EL (cell line): ENCODE measurements at regions not wholly inside any gene's neighbourhood (a gene's known extent, or its start where the extent isn't known, plus 50 kb on each side); places are given as distances from the start of the nearest gene placed in this dataset.
"Not testable (repeated sequence)": the region's sequence is repeated elsewhere in the genome, so short reads cannot be mapped to it uniquely, and the experiment has no call there.

Experiments
- DNase-seq: peaks from one replicate; pipeline ENCODE4 v3.0.0-alpha.2; 2016

DNA sequence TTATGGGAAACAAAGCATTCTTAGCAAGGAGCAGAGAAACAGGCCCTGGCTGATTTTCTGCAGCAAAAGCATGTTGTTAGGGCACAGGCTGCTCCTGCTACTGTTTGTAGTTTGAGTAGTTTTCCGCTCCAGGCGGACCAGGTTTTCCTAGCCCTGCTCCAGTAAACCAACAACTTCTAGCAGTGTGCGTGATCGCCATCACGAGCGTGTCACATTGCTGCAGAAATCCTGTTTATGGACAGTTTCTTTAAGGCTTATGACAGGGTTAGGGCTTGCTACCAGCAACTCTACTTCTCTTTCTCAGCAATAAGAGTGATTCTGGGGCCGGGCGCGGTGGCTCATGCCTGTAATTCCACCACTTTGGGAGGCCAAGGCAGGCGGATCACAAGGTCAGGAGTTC is 803.9 kb upstream of the CDH10 start:
- DNase-seq = no peak

DNA sequence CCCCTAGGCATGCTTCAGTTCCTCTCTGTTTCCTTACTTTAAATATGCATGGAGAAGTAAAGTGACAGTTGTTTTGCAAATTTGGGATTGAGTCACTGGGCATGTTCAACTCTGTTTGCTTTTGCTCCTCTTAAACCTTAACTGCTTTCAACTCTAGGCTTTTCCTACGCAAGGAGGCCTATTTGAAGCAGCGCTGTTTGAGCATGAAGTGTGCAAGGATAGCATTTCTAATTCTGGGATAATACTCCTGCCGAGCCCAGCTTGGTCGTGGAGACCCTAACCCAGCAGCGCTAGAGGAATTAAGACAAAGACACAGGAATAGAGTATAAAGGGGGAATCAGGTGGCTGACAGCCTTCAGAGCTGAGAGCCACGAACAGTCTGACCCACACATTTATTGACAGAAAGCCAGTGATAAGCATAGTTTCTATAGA is 803.4 kb upstream of the CDH10 start:
- DNase-seq = no peak

DNA sequence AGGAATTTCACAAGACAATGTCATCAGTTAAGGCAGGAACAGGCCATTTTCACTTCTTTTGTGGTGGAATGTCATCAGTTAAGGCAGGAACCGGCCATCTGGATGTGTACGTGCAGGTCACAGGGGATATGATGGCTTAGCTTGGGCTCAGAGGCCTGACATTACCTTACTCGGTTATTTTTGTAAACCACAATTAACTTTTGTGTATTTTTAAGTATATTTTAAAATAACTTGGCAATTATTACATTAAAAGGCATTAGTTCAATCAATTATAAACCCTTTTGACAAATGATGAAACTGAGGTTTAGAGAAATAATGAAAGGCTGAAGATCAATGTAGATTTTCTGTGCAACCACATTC is 801.3 kb upstream of the CDH10 start:
- not testable (repeated sequence) for DNase-seq

DNA sequence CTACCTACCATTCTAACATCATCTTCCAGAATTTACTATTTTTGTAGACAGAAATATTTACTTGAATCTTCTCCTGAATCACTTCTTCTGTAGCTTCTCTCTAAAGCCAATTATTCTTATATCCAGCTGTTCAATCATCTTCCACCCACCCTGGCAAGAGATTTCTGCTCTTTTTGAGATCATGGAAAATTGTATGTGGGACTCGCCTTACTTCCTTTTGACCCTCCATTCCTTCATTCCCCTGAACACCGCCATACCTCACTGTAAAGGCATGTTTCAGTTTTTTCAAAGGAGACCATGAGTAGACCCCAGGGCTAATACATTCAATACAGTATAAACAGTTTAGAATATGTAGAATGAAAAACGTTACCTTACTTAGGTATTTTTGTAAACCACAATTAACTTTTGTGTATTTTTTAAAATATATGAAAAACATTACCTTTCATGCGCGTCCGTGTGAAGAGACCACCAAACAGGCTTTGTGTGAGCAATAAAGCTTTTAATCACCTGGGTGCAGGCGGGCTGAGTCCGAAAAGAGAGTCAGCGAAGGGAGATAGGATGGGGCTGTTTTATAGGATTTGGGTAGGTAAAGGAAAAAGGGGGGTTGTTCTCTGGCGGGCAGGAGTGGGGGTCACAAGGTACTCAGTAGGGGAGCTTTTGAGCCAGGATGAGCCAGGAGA is 800.7 kb upstream of the CDH10 start:
- DNase-seq = not testable (repeated sequence)

GRCh38 chr5:25444697-25445096 is 799.9 kb upstream of the CDH10 start:
- no peak for DNase-seq

DNA sequence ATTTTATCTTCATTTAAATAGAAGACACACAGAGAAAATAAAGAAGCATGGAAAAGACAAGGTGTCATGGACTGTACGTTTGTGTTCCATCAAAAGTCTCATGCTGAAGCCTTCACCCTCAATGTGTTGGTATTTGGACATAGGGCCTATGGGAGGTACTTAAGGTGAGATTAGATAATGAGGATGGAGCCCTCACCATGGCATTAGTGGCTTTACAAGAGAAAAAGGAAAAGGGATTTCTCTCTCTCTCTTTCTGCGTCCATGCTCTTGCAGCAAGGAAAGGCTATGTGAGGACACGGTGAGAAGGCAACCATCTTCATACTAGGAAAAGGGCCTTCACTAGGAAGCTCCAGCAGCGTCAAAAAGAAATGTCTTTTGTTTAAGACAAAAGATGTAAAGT is 797.0 kb upstream of the CDH10 start:
- DNase-seq = no peak

DNA sequence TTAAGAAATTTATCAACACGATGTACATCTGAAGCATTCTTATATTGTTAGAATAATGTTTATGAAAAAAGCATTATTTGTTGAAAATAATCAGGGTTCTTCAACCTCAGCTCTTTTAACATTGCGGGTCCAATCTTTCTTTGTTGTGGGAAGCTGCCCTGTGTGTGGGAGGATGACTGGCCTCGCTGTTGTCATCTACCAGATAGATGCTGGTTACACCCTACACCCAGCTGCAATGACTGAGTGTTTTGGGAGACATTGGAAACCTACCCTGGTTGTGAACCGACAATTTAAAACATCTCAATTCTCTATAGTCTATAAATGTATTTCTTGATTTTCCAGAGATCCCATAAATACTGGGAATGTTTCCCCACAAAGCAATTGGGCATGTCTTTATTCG is 794.2 kb upstream of the CDH10 start:
- no peak for DNase-seq

DNA sequence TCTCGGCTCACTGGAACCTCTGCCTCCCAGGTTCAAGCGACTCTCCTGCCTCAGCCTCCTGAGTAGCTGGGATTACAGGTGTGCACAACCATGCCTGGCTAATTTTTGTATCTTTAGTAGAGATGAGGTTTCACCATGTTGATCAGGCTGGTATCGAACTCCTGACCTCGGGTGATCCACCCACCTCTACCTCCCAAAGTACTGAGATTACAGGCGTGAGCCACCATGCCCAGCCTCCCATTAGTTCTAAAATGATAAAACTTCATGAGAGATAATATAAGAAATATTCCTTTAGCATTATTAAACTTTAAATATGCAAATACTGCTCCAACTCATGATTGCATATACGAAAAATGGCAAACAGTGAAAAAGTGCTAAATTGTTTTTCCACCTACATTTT is 793.6 kb upstream of the CDH10 start:
- DNase-seq = not testable (repeated sequence)

DNA sequence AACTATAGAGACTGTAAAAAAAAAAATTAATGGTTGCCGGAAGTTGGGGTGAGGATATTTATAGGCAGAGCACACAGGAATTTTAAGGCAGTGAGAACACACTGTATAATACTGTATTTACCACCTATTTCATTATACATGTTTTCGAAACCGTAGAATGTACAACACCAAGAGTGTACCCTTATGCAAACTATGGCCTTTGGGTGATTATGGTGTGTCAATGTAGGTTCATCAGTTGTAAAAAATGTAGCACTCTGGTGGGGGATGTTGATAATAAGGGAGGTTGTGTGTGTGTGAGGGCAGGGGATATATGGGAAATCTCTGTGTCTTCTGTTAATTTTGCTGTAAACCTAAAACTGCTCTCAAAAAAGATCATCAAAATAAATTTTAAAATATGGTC is 791.7 kb upstream of the CDH10 start:
- DNase-seq = no peak

DNA sequence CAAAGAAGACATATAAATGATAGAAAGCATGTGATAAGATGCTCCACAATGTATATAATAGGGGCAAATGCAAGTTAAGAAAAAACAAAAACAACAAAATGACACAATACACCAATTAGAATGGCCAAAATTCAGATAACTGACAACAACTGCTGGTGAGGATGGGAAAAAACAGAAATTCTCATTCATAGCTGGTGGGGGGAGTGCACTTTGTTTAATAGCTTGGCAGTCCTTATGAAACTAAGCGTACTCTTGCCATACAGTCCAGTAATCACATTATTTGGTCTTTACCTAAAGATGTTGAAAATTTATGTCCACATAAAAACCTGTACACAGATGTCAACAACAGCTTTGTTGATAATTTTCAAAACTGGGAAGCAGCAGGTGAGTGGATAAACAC is 791.1 kb upstream of the CDH10 start:
- DNase-seq = no peak

GRCh38 chr5:25427240-25427639 is 782.5 kb upstream of the CDH10 start:
- DNase-seq = no peak

GRCh38 chr5:25423271-25423670 is 778.5 kb upstream of the CDH10 start:
- no peak for DNase-seq

DNA sequence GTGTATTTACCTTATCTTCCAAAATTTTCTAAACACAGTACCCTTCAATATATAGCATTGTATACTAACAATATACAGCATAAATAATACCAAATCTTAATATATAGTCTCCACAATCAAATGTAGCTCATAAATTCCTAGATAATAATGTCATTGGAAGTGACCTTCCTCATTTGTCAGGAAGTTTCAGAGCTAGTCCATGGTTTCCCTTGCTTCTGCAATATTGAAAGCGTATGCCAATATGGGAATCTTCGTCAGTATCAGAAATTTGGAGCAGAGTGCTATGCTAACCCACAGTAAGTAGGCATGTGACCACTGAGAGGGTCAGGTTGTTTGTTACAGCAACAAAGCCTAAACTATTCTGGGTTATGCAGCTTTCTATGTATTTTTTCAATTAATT is 774.9 kb upstream of the CDH10 start:
- DNase-seq = no peak

DNA sequence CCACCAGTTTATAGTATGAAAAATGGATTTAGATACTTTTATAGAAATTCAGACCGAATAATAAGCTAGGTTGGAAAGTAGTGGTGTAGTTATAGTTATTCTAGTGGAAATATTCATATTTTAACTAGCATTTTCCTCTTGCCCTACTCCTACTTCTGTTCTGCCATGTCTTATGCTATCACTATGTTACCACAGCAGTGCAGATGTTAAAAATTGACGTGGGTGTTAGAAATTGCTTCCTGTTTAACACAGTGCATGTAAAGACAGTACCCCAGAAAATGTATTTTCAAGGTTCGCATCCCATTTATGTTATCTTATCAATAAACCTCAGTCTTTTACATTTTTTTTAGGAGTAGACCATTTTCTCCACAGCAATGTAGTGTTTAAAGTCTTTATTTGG is 774.2 kb upstream of the CDH10 start:
- no peak for DNase-seq

GRCh38 chr5:25418319-25418859 is 773.6 kb upstream of the CDH10 start:
- no peak for DNase-seq

DNA sequence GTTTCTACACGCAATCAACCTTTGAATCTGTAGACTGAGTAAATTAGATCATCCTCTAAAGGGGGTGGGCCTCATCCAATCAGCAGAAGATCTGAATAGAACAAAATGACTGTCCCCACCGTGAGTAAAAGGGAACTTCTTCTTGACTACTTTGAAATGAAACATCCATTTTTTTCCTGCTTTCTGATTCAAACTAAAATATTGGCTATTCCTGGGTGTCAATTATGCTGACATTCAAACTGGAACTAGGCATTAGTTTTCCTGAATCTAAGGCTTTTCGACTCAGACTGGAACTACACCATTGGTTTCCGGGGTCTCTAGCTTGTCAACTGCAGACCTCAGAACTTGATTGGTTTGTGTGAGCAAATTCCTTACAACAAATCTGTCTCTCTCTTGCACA is 772.2 kb upstream of the CDH10 start:
- no peak for DNase-seq

DNA sequence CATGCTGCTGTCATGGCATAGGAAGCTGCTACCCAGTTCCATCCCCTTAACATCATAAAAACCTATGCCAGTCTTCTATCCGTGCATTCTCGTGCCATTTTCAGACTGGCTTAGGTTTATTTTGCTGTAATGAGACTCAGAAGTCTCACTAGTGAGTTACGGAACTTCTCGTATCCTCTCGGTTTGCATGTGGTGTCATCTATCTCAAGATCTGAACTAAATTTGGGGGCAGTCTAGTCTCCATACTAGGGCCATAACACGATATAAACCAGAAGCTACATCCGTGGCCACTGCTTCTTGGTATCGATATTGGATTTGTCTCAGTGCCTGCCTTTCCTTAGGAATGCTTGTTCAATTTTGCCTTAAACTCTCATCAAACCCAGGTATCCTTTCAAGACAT is 771.2 kb upstream of the CDH10 start:
- DNase-seq = no peak

- no peak for DNase-seq
These were observed 770.0 kb upstream of the CDH10 start for GRCh38 chr5:25414742-25415141.

DNA sequence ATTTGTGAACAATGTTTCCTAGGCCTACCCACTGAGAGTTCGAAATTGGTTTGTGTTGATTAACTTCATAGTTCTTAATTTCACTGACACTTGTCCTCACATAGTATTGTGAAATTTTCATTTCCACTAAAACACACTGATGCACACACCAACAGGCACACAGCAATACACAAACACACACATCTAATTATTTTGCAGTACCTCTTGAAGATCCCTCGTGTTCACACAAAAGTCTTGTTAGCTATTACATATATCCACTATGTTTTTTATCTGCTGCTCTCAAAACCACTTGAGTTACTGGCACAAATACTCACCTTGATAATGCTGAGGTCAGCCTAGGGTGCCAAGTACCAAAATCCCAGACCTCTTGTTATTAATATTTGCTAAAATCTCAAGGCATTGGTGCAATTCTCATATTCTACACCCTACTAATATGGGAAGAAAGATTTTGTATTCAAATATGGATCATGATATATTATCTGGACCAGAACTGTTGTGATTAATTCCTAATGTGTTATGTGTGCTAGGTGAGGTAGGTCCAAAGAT is 767.4 kb upstream of the CDH10 start:
- DNase-seq = no peak

- DNase-seq = not testable (repeated sequence)
These were observed 762.6 kb upstream of the CDH10 start for GRCh38 chr5:25407365-25407764.

DNA sequence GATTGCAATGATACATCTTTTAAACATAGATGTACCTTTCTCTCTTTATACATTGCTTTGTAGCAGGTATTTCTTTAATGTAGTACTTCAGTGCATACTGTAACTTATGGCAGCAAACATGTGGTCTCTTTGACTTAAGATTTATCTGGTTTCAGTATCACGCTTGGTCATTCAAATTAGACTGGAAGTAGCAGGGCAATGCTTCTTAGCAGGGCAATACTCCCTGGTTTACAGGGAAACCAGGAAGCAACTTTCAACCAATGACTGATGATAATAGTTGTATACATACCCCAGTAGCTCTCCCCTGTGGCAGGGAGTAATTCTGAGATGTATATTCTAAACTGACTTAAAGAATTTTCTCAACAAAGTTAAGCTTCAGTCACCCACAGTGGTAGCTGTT is 761.1 kb upstream of the CDH10 start:
- no peak for DNase-seq

DNA sequence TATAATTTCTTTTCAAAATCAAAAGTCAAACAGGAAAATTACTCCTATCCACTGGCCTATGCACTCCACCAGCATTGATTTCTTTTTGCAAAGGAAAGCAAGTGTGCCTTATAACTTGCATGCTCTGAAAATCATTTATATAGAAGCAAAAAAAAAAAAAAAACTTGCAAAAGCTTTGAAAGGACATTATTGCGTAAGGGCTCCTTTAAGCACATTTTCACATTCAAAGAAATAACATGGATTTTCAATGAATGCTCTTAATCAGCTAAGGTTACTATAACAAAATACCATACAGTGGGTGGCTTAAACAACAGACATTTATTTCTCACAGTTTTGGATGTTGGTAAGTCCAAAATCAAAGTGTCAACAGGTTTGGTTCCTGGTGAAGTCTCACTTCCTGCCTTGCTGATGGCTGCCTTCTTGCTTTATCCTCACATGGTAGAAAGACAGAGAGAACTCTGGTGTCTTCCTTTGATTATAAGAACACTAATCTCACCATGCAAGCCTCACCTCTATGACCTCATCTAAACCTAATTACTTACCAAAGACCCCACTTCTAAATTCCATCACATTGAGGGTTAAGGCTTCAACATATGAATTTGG is 755.2 kb upstream of the CDH10 start:
- DNase-seq = no peak

DNA sequence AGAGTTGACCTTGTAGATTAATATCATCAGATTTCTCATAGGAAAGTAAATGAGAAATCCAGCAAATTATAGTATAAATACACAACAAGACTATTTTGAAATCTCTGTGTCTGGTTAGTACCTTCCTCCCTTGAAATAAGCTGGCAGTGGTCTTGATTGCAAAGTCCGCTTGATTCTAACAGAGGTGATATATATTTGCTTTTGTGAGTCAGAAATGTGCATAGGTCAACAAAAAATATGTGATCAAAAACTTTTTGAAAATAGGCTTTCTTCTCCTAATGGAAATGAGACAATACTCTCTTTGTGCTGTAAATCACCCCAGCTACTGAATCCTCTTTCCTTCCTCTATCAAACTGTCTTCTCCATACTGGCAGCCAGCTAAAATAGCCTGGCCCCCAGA is 749.2 kb upstream of the CDH10 start:
- DNase-seq = no peak

GRCh38 chr5:25393256-25393655 is 748.5 kb upstream of the CDH10 start:
- no peak for DNase-seq

GRCh38 chr5:25387953-25388352 is 743.2 kb upstream of the CDH10 start:
- no peak for DNase-seq
